ENCODE measurements at regions not wholly inside any gene's neighbourhood (a gene's known extent, or its start where the extent isn't known, plus 50 kb on each side); places are given as distances from the start of the nearest gene placed in this dataset.

DNA sequence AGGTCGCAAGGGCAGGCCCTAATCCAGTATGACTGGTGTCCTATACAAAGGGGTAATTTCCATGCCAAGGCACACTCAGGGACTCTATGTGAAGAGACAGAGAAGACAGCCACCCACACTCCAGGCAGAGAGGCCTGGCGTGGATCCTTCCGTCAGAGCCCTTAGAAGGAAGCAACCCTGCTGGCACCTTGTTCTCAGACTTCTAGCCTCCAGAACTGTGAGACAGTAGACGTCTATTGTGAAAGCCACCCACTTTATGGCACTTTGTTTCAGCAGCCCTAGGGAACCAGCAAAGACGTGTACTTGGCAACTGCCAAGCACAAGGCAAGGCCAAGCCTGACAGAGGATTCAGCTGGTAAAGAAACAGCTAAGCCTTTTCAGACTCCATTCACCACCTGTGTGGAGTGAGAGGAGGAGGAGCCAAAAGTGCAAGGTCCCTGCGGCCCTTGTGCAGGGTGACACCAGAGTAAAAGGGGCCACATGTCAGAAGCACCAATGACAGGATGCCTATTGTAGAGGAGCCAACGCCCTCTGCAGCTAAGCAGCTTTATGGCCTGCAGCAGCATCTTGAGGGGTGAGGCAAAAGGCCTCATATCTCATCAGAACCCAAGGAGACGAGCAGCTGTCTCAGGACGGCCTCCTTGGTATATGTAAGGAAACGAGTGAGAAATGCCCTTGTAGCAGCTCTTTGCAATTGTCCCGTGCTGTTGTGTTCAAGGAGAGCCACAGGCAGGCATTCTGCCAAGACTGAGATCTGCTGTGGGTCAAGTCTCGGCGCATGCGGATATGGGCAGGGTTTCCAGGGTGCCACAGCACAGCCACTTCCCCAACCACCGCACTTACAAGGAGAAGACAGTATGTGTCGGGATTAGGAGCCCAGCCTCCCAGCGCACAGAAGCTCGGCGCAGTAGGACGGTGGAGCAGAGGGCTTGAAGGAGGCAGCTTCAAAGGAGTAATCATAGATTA lies 121.5 kb upstream of the LIPC start:
- TF ChIP-seq, protein P1, sequence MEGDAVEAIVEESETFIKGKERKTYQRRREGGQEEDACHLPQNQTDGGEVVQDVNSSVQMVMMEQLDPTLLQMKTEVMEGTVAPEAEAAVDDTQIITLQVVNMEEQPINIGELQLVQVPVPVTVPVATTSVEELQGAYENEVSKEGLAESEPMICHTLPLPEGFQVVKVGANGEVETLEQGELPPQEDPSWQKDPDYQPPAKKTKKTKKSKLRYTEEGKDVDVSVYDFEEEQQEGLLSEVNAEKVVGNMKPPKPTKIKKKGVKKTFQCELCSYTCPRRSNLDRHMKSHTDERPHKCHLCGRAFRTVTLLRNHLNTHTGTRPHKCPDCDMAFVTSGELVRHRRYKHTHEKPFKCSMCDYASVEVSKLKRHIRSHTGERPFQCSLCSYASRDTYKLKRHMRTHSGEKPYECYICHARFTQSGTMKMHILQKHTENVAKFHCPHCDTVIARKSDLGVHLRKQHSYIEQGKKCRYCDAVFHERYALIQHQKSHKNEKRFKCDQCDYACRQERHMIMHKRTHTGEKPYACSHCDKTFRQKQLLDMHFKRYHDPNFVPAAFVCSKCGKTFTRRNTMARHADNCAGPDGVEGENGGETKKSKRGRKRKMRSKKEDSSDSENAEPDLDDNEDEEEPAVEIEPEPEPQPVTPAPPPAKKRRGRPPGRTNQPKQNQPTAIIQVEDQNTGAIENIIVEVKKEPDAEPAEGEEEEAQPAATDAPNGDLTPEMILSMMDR (IDR thresholded peaks at IDR 0.05), result no peak
- TF ChIP-seq POLR2A (IDR thresholded peaks at IDR 0.05), result no peak
